ENCODE measurements at regions not wholly inside any gene's neighbourhood (a gene's known extent, or its start where the extent isn't known, plus 50 kb on each side); places are given as distances from the start of the nearest gene placed in this dataset.

- peaks cover 12% of the 10 kb centered on the region for H3K4me1 ChIP-seq (ENCODE audit: control insufficient read depth, insufficient read depth, low read length)
- DNase-seq (no peak), ATAC-seq (ENCODE audit: low read depth) (no peak)
- H2AFZ ChIP-seq (replicated peaks; ENCODE audit: low read length, poor library complexity) = peak overlapping the region; percentile 12
- in situ Hi-C loops (cut with MboI; ENCODE audit: low sequenced_read_pairs) = loop anchor here (25.0 kb wide), 1 partner anchor 501 kb away; the partner anchor contains the start of gene SDCBP2
- peak overlapping the region; percentile 74; the same call in 1 of the 2 replicates for H2AK5ac ChIP-seq (ENCODE audit: low read depth, low read length)
- no peak overlapping the region for H2BK120ac ChIP-seq (ENCODE audit: low read depth, low read length)
- H2AK9ac ChIP-seq (replicated peaks; ENCODE audit: low read depth, low read length, poor library complexity) = no peak overlapping the region
- no peak overlapping the region for H3K9ac ChIP-seq (ENCODE audit: low read depth, low read length)
- CTCF ChIA-PET = interaction anchor here (1.4 kb wide), 1 partner anchor 12 kb away, joined by 3 read pairs; no protein-coding TSS in a partner anchor
- H3K4ac ChIP-seq (ENCODE audit: low read depth, low read length) = peak overlapping the region; percentile 56; the same call in 1 of the 2 replicates
- no peaks in the 10 kb centered on the region for H3K79me1 ChIP-seq (ENCODE audit: low read depth in 1 of 2, low read length in 2 of 2)
- H3K27ac ChIP-seq (ENCODE audit: insufficient read depth, low read length) = no peak overlapping the region
- no TSS peak for BruUV-seq (replicated peaks)
- H2BK20ac ChIP-seq (ENCODE audit: low read depth, low read length) = no peak overlapping the region
- no peak overlapping the region for H3K23ac ChIP-seq (ENCODE audit: low read depth, low read length)
- H2BK5ac ChIP-seq (ENCODE audit: low read depth, low read length, poor library complexity, severe bottlenecking) = no peak overlapping the region
- WGBS, 2 experiments (ENCODE audit: extremely low coverage in 2 of 2, insufficient read length in 1 of 2) = 53% methylated on average over 2 of the region's 6 CpGs; no CpG with 5 or more reads in 1 of the 2 experiments
- H4K8ac ChIP-seq (ENCODE audit: low read depth in 2 of 2, low read length in 2 of 2) = peak overlapping the region in 1 of 2 experiments; percentile 13; a peak in 1 of 4 replicates
- no peaks in the 10 kb centered on the region for H4K20me1 ChIP-seq (ENCODE audit: insufficient read depth, low read length)
- H4K91ac ChIP-seq (ENCODE audit: insufficient read depth, low read depth, low read length) = 0 out of 2 replicates have a peak overlapping the region, but pooled peaks have one; percentile 8
- POLR2A ChIA-PET (ENCODE audit: unreplicated experiment) = no interaction called here
- H3K56ac ChIP-seq (ENCODE audit: extremely low read depth, insufficient read depth, low read length) = no peak overlapping the region
- H3K14ac ChIP-seq (replicated peaks; ENCODE audit: low read depth, low read length) = peak overlapping the region; percentile 55; the same call in 1 of the 2 replicates
- H3K4me3 ChIP-seq (ENCODE audit: insufficient read depth, low read depth, low read length) = no peak overlapping the region
- H3K27me3 ChIP-seq (ENCODE audit: control insufficient read depth, insufficient read depth, low read length) = no peaks in the 10 kb centered on the region
- H3K9me1 ChIP-seq (ENCODE audit: insufficient read depth, low read length) = 0 out of 2 replicates have a peak, but pooled peaks cover 5% of the 10 kb centered on the region
- dilution Hi-C loops (cut with HindIII; ENCODE audit: low sequenced_read_pairs, unreplicated experiment) = no loop called here
- no peak overlapping the region for H3K4me2 ChIP-seq (ENCODE audit: low read depth, low read length)
- H3K18ac ChIP-seq (ENCODE audit: low read depth, low read length) = no peak overlapping the region
- peak overlapping the region; percentile 24; the same call in 1 of the 2 replicates for H4K5ac ChIP-seq (ENCODE audit: low read depth, low read length)
- H2BK15ac ChIP-seq (ENCODE audit: low read depth, low read length) = peak overlapping the region; percentile 55; the same call in 2 of the 3 replicates
- no peaks in the 10 kb centered on the region for H3K9me3 ChIP-seq (ENCODE audit: control insufficient read depth, insufficient read depth, low read length)
- no peaks in the 10 kb centered on the region for H3K36me3 ChIP-seq (ENCODE audit: control insufficient read depth, insufficient read depth, low read length)
- intact Hi-C loops (cut with micrococcal nuclease) = no loop called here
- TF ChIP-seq SMC3 (IDR thresholded peaks at IDR 0.05; ENCODE audit: low read depth, low read length) (no peak), MXI1 (IDR thresholded peaks at IDR 0.05; ENCODE audit: borderline replicate concordance, low read depth, low read length) (no peak), RAD21 (IDR thresholded peaks at IDR 0.05; ENCODE audit: low read length) (no peak), MAFK (IDR thresholded peaks at IDR 0.05; ENCODE audit: low read depth, low read length) (no peak), FOS (IDR thresholded peaks at IDR 0.05; ENCODE audit: low read depth, low read length) (no peak), POLR2A (IDR thresholded peaks at IDR 0.05; ENCODE audit: low read depth, low read length) (no peak), BHLHE40 (IDR thresholded peaks at IDR 0.05; ENCODE audit: low read depth, low read length) (no peak), USF2 (IDR thresholded peaks at IDR 0.05; ENCODE audit: low read depth, low read length) (no peak), RCOR1 (IDR thresholded peaks at IDR 0.05; ENCODE audit: insufficient replicate concordance, low read length) (no peak), CEBPB (IDR thresholded peaks at IDR 0.05; ENCODE audit: low read depth, low read length) (no peak), MAZ (IDR thresholded peaks at IDR 0.05; ENCODE audit: borderline replicate concordance, low read depth, low read length) (no peak), CHD1 (IDR thresholded peaks at IDR 0.05; ENCODE audit: low read depth, low read length) (no peak), CTCF (conservative IDR thresholded peaks at IDR 0.05; ENCODE audit: low read depth, low read length) (no peak), RFX5 (IDR thresholded peaks at IDR 0.05; ENCODE audit: low read depth, low read length) (no peak), NFE2L2 (IDR thresholded peaks at IDR 0.05; ENCODE audit: low read depth, low read length) (no peak)
Observed at GRCh38 chr20:1838556-1839279, 56.5 kb upstream of the SIRPA start.

Measured in IMR-90 (cell line).